ENCODE measurements at regions not wholly inside any gene's neighbourhood (a gene's known extent, or its start where the extent isn't known, plus 50 kb on each side); places are given as distances from the start of the nearest gene placed in this dataset.

DNA sequence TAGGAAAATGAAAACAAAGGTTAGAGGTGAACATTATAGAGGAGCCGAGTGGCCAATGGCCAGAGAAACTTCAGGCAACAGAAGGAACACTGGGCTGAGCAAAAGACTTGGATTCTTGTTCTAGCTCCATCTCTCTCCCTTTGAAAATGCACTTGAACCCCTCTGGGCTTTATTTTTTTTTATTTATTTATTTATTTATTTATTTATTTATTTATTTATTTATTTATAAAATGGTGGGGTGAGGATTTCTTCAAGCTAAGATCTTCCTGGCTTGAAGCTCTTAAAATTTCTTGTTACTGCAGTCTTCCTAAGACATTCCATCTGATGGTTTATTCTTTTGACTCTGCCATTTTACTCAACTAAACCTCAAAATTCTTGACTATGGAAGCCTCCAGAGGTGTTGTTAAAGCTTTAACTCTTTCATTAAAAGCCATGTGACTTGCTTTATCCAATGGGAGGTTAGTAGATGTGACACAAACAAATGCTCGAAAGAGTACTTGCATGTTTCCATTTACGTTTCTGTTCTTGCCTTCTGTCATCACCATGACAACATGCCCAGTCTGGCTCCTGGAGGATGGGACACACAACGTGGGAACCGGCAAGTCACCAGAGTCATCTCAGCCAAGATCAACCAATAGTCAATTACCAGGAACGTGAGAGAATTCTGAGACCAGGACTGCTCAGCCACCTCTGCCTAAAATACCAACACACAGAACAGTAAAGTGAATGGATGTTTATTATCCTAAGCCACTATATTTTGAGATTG, 325.2 kb upstream of the CTNNB1 start:
- TF ChIP-seq BHLHE40 (IDR thresholded peaks at IDR 0.05; ENCODE audit: borderline replicate concordance) (no peak), FOXM1 (IDR thresholded peaks at IDR 0.05; ENCODE audit: borderline replicate concordance) (no peak), FOXA1 (IDR thresholded peaks at IDR 0.05) (no peak), FOXK2 (IDR thresholded peaks at IDR 0.05) (no peak), SP1 (IDR thresholded peaks at IDR 0.05) (no peak), LEF1 (IDR thresholded peaks at IDR 0.05; ENCODE audit: borderline replicate concordance) (no peak), HDGF (IDR thresholded peaks at IDR 0.05; ENCODE audit: borderline replicate concordance) (no peak), ARNT (IDR thresholded peaks at IDR 0.05) (no peak), TARDBP (IDR thresholded peaks at IDR 0.05) (no peak)
